A673 (cell line): ENCODE measurements at regions not wholly inside any gene's neighbourhood (a gene's known extent, or its start where the extent isn't known, plus 50 kb on each side); places are given as distances from the start of the nearest gene placed in this dataset.
"Not testable (repeated sequence)": the region's sequence is repeated elsewhere in the genome, so short reads cannot be mapped to it uniquely, and the experiment has no call there.

Experiments
- BruUV-seq: library from RNA; stranded (reverse); fragments of 400-500 nt; replicated peaks from 2 replicates; lab custom pipeline; 2021; lab: Mats Ljungman, UMichigan
- CTCF ChIA-PET: fragments of 300-600 bp; sonication (Branson Sonifier 250); formaldehyde crosslinking; loops from one replicate; lab custom pipeline; 2022; ENCODE audit warnings: antibody characterized with exemption; lab: Charles Lee
- POLR2A ChIA-PET: fragments of 300-600 bp; sonication (Branson Sonifier 250); formaldehyde crosslinking; loops from one replicate; lab custom pipeline; 2022; ENCODE audit warnings: antibody characterized with exemption; ENCODE audit not compliant: low non-redundant PET; lab: Charles Lee
- DNase-seq: peaks from one replicate; pipeline ENCODE4 v3.0.0-alpha.2; 2015; ENCODE audit warnings: low spot score
- H3K27ac ChIP-seq: fragments of 200-600 bp; sonication (generic); 2 replicates; pipeline ENCODE4 v1.5.1; 2016; ENCODE audit warnings: mixed run types, low read depth, mild to moderate bottlenecking, mixed read lengths, antibody characterized with exemption, low read length; ENCODE audit not compliant: poor library complexity, severe bottlenecking
- H3K27me3 ChIP-seq: fragments of 200-600 bp; sonication (generic); replicated peaks from 2 replicates; pipeline ENCODE4 v1.6.1; 2017; ENCODE audit warnings: mixed run types, low read depth, mild to moderate bottlenecking, mixed read lengths, antibody characterized with exemption, low read length; ENCODE audit not compliant: insufficient read depth, poor library complexity
- H3K36me3 ChIP-seq: fragments of 200-600 bp; sonication (generic); 2 replicates; pipeline ENCODE4 v1.6.1; 2016; ENCODE audit warnings: mixed run types, mild to moderate bottlenecking, mixed read lengths, antibody characterized with exemption, low read length; ENCODE audit not compliant: insufficient read depth, poor library complexity, severe bottlenecking
- H3K4me1 ChIP-seq: fragments of 200-600 bp; sonication (generic); 2 replicates; pipeline ENCODE4 v1.6.1; 2017; ENCODE audit warnings: mixed run types, mild to moderate bottlenecking, mixed read lengths, antibody characterized with exemption, low read length; ENCODE audit not compliant: insufficient read depth, poor library complexity, severe bottlenecking
- H3K4me3 ChIP-seq: fragments of 200-600 bp; sonication (generic); 2 replicates; pipeline ENCODE4 v1.5.1; 2016; ENCODE audit warnings: low read depth, mixed run types, mild to moderate bottlenecking, mixed read lengths, low read length; ENCODE audit not compliant: poor library complexity, severe bottlenecking
- H3K9me3 ChIP-seq: fragments of 200-600 bp; sonication (generic); 2 replicates; pipeline ENCODE4 v1.6.1; 2016; ENCODE audit warnings: mixed run types, low read depth, mild to moderate bottlenecking, mixed read lengths, antibody characterized with exemption, low read length; ENCODE audit not compliant: poor library complexity, severe bottlenecking
- intact Hi-C: fragments of 100-400 bp; cut with micrococcal nuclease; formaldehyde crosslinking; loops from one replicate; pipeline ENCODE4 v1.10.0; 2022; ENCODE audit not compliant: unreplicated experiment
- TF ChIP-seq, protein P1 (sequence below): fragments of 300-800, 200-600 bp; sonication (generic); conservative IDR thresholded peaks from 2 replicates; pipeline ENCODE4 v1.5.1; 2017; ENCODE audit warnings: low read depth, mild to moderate bottlenecking, antibody characterized with exemption, low read length, moderate library complexity, mixed read lengths

- H3K36me3 ChIP-seq, H3K4me1 ChIP-seq, H3K4me3 ChIP-seq, CTCF ChIA-PET, H3K27me3 ChIP-seq, H3K27ac ChIP-seq, intact Hi-C loops, DNase-seq, BruUV-seq, POLR2A ChIA-PET, H3K9me3 ChIP-seq: not testable (repeated sequence)
Observed at GRCh38 chr9:64370344-64370743, 914.7 kb downstream of the FOXD4L5 start.

DNA sequence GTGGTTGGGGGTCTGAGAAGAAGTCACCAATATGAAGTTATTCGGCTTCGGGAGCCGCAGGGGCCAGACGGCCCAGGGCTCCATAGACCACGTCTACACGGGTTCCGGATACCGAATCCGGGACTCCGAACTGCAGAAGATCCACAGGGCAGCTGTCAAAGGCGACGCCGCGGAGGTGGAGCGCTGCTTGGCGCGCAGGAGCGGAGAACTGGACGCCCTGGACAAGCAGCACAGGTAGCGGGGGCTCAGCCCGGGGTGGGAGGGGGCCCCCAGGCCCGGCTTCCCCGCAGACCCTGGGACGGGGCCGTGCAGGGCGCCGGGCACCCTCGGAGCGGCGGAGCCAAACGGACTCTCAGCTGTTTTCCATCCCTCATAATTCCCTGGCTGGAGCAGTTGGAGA, 915.4 kb downstream of the FOXD4L5 start:
- H3K4me1 ChIP-seq, POLR2A ChIA-PET, H3K4me3 ChIP-seq, H3K36me3 ChIP-seq, BruUV-seq, DNase-seq, H3K27ac ChIP-seq, CTCF ChIA-PET, intact Hi-C loops, H3K27me3 ChIP-seq, H3K9me3 ChIP-seq: not testable (repeated sequence)

- TF ChIP-seq, protein P1, sequence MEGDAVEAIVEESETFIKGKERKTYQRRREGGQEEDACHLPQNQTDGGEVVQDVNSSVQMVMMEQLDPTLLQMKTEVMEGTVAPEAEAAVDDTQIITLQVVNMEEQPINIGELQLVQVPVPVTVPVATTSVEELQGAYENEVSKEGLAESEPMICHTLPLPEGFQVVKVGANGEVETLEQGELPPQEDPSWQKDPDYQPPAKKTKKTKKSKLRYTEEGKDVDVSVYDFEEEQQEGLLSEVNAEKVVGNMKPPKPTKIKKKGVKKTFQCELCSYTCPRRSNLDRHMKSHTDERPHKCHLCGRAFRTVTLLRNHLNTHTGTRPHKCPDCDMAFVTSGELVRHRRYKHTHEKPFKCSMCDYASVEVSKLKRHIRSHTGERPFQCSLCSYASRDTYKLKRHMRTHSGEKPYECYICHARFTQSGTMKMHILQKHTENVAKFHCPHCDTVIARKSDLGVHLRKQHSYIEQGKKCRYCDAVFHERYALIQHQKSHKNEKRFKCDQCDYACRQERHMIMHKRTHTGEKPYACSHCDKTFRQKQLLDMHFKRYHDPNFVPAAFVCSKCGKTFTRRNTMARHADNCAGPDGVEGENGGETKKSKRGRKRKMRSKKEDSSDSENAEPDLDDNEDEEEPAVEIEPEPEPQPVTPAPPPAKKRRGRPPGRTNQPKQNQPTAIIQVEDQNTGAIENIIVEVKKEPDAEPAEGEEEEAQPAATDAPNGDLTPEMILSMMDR, result peak; percentile 25; the same call in 1 of the 2 replicates
- H3K27me3 ChIP-seq, H3K4me1 ChIP-seq, H3K36me3 ChIP-seq, CTCF ChIA-PET, H3K27ac ChIP-seq, H3K9me3 ChIP-seq, intact Hi-C loops, H3K4me3 ChIP-seq, POLR2A ChIA-PET, BruUV-seq, DNase-seq: not testable (repeated sequence)
Observed at GRCh38 chr9:64369114-64369513, 915.9 kb downstream of the FOXD4L5 start.

- DNase-seq, CTCF ChIA-PET, POLR2A ChIA-PET, H3K4me3 ChIP-seq, BruUV-seq, H3K9me3 ChIP-seq, intact Hi-C loops, H3K27ac ChIP-seq, H3K36me3 ChIP-seq, H3K27me3 ChIP-seq, H3K4me1 ChIP-seq: not testable (repeated sequence)
Observed at GRCh38 chr9:64368644-64368942, 916.4 kb downstream of the FOXD4L5 start.

GRCh38 chr9:64367826-64368643, 917.0 kb downstream of the FOXD4L5 start:
- H3K27ac ChIP-seq, H3K4me1 ChIP-seq, BruUV-seq, intact Hi-C loops, H3K4me3 ChIP-seq, H3K36me3 ChIP-seq, H3K27me3 ChIP-seq, H3K9me3 ChIP-seq, POLR2A ChIA-PET, CTCF ChIA-PET: not testable (repeated sequence)
- DNase-seq, result peak; percentile 0
